ENCODE measurements at regions not wholly inside any gene's neighbourhood (a gene's known extent, or its start where the extent isn't known, plus 50 kb on each side); places are given as distances from the start of the nearest gene placed in this dataset.

- intact Hi-C loops (cut with micrococcal nuclease; ENCODE audit: unreplicated experiment) = no loop called here
- Mint-ChIP-seq H3K9me3 (ENCODE audit: unreplicated experiment) (no peaks in the 10 kb centered on the region), H3K27me3 (ENCODE audit: insufficient read depth, unreplicated experiment) (peaks cover 18% of the 10 kb centered on the region), H3K4me3 (ENCODE audit: unreplicated experiment) (no peak overlapping the region), H3K4me1 (ENCODE audit: low read depth, unreplicated experiment) (no peaks in the 10 kb centered on the region), H3K36me3 (ENCODE audit: insufficient read depth, unreplicated experiment) (no peaks in the 10 kb centered on the region), H3K27ac (ENCODE audit: unreplicated experiment) (no peak overlapping the region)
- DNase-seq = no peak
- H3K4me1 ChIP-seq = no peaks in the 10 kb centered on the region
- no peaks in the 10 kb centered on the region for H3K36me3 ChIP-seq (ENCODE audit: control insufficient read depth, insufficient read depth, low read length)
- no peak overlapping the region for H3K4me3 ChIP-seq (ENCODE audit: low read depth, low read length)
- ChIA-PET POLR2A (no interaction called here), CTCF (no interaction called here)
- no TSS peak for BruUV-seq (replicated peaks)
- no peaks in the 10 kb centered on the region; the same call in 1 of the 2 replicates for H3K27me3 ChIP-seq (replicated peaks; ENCODE audit: control insufficient read depth, insufficient read depth, low read length)
- H3K9me3 ChIP-seq = no peaks in the 10 kb centered on the region
- no peak for TF ChIP-seq CTCF (IDR thresholded peaks at IDR 0.05; ENCODE audit: insufficient read depth in 1 of 2, low read depth in 1 of 2, low read length in 1 of 2, severe bottlenecking in 1 of 2, unreplicated experiment in 1 of 2)
Observed at GRCh38 chr10:23968301-23968700, 240.6 kb upstream of the KIAA1217 start.

DNA sequence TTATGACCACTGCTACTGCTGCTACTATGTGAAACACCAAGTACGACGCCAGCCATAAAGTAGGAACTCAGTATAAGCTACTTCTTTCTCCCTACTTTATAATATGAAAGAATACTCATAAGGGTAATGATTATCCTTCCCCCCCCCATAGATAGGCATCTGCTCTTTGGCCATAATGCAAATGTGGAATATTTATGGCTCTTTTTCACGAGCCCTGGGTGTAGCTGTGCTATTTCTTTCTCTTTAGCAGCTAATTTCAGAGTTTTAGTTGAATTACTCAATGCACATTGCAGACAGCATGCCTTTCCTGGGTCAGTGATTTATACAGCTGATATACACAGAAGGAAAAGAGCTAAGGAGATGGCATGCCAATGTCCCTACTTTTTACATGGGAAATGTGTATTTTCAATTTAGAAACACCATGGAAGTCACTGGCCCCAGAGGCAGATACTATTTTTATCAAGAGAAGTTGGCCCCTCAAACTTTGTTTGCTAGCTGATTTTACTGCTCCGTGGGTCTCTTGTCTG, 234.1 kb upstream of the KIAA1217 start:
- Mint-ChIP-seq H3K36me3 (ENCODE audit: insufficient read depth, unreplicated experiment) (no peaks in the 10 kb centered on the region), H3K9me3 (ENCODE audit: unreplicated experiment) (no peaks in the 10 kb centered on the region), H3K4me3 (ENCODE audit: unreplicated experiment) (no peak overlapping the region), H3K27me3 (ENCODE audit: insufficient read depth, unreplicated experiment) (peaks cover 10% of the 10 kb centered on the region), H3K4me1 (ENCODE audit: low read depth, unreplicated experiment) (no peaks in the 10 kb centered on the region), H3K27ac (ENCODE audit: unreplicated experiment) (no peak overlapping the region)
- ChIA-PET POLR2A (no interaction called here), CTCF (interaction anchor here (0.6 kb wide), 1 partner anchor 412 kb away, joined by 3 read pairs; no protein-coding TSS in a partner anchor)
- TF ChIP-seq CTCF (IDR thresholded peaks at IDR 0.05; ENCODE audit: insufficient read depth in 1 of 2, low read depth in 1 of 2, low read length in 1 of 2, severe bottlenecking in 1 of 2, unreplicated experiment in 1 of 2) = no peak
- BruUV-seq (replicated peaks) = no TSS peak
- H3K9me3 ChIP-seq = no peaks in the 10 kb centered on the region
- no peak for DNase-seq
- no peaks in the 10 kb centered on the region for H3K4me1 ChIP-seq
- H3K4me3 ChIP-seq (ENCODE audit: low read depth, low read length) = no peak overlapping the region
- H3K36me3 ChIP-seq (ENCODE audit: control insufficient read depth, insufficient read depth, low read length) = no peaks in the 10 kb centered on the region
- 0 out of 2 replicates have a peak, but pooled peaks cover 1% of the 10 kb centered on the region for H3K27me3 ChIP-seq (replicated peaks; ENCODE audit: control insufficient read depth, insufficient read depth, low read length)
- intact Hi-C loops (cut with micrococcal nuclease; ENCODE audit: unreplicated experiment) = no loop called here

GRCh38 chr10:23975431-23975830, 233.5 kb upstream of the KIAA1217 start:
- H3K36me3 ChIP-seq (ENCODE audit: control insufficient read depth, insufficient read depth, low read length) = no peaks in the 10 kb centered on the region
- H3K4me3 Mint-ChIP-seq (ENCODE audit: unreplicated experiment) = no peak overlapping the region
- ChIA-PET CTCF (interaction anchor here (0.6 kb wide), 1 partner anchor 413 kb away, joined by 3 read pairs; no protein-coding TSS in a partner anchor), POLR2A (no interaction called here)
- intact Hi-C loops (cut with micrococcal nuclease; ENCODE audit: unreplicated experiment) = no loop called here
- H3K27ac Mint-ChIP-seq (ENCODE audit: unreplicated experiment) = no peak overlapping the region
- no peaks in the 10 kb centered on the region for H3K36me3 Mint-ChIP-seq (ENCODE audit: insufficient read depth, unreplicated experiment)
- H3K4me1 ChIP-seq = no peaks in the 10 kb centered on the region
- H3K4me3 ChIP-seq (ENCODE audit: low read depth, low read length) = no peak overlapping the region
- H3K9me3 Mint-ChIP-seq (ENCODE audit: unreplicated experiment) = no peaks in the 10 kb centered on the region
- H3K27me3 ChIP-seq (replicated peaks; ENCODE audit: control insufficient read depth, insufficient read depth, low read length) = 0 out of 2 replicates have a peak, but pooled peaks cover 1% of the 10 kb centered on the region
- DNase-seq = no peak
- peaks cover 13% of the 10 kb centered on the region for H3K27me3 Mint-ChIP-seq (ENCODE audit: insufficient read depth, unreplicated experiment)
- BruUV-seq (replicated peaks) = no TSS peak
- no peaks in the 10 kb centered on the region for H3K9me3 ChIP-seq
- TF ChIP-seq CTCF (IDR thresholded peaks at IDR 0.05; ENCODE audit: insufficient read depth in 1 of 2, low read depth in 1 of 2, low read length in 1 of 2, severe bottlenecking in 1 of 2, unreplicated experiment in 1 of 2) = no peak
- H3K4me1 Mint-ChIP-seq (ENCODE audit: low read depth, unreplicated experiment) = no peaks in the 10 kb centered on the region

Measured in Caco-2 (cell line).